RWPE2 (cell line): ENCODE measurements at regions not wholly inside any gene's neighbourhood (a gene's known extent, or its start where the extent isn't known, plus 50 kb on each side); places are given as distances from the start of the nearest gene placed in this dataset.

ENCODE experiments used
- ATAC-seq: fragments of 200-7000 bp; cut with Tn5 transposase; 3 replicates; pipeline ENCODE4 v1.9.1; 2021; ENCODE audit warnings: low read depth
- DNase-seq: peaks from one replicate; pipeline ENCODE4 v3.0.0-alpha.2; 2020; ENCODE audit warnings: low spot score
- H3K27ac ChIP-seq: fragments of 450-650 bp; 2 replicates; pipeline ENCODE4 v1.5.1; 2017; ENCODE audit warnings: mild to moderate bottlenecking; ENCODE audit not compliant: poor library complexity, severe bottlenecking
- H3K27me3 ChIP-seq: fragments of 250-450 bp; sonication (Bioruptor Pico); 2 replicates; pipeline ENCODE4 v1.5.1; 2021; ENCODE audit warnings: mild to moderate bottlenecking, moderate library complexity; ENCODE audit not compliant: insufficient read depth, poor library complexity, severe bottlenecking
- H3K36me3 ChIP-seq: fragments of 250-450 bp; sonication (Bioruptor Pico); 2 replicates; pipeline ENCODE4 v1.5.1; 2020; ENCODE audit warnings: low read depth, mild to moderate bottlenecking, moderate library complexity
- H3K4me1 ChIP-seq: fragments of 250-450 bp; sonication (Bioruptor Pico); 2 replicates; pipeline ENCODE4 v1.5.1; 2021; ENCODE audit warnings: mild to moderate bottlenecking, moderate library complexity; ENCODE audit not compliant: insufficient read depth, poor library complexity, severe bottlenecking
- H3K4me3 ChIP-seq: fragments of 250-450 bp; sonication (Bioruptor Pico); 2 replicates; pipeline ENCODE4 v1.5.1; 2021; ENCODE audit warnings: mild to moderate bottlenecking, moderate library complexity; ENCODE audit not compliant: severe bottlenecking
- H3K9me3 ChIP-seq: fragments of 250-450 bp; sonication (Bioruptor Pico); 2 replicates; pipeline ENCODE4 v1.5.1; 2021; ENCODE audit warnings: mild to moderate bottlenecking, moderate library complexity; ENCODE audit not compliant: severe bottlenecking
- CTCF ChIP-seq: fragments of 450-650 bp; IDR thresholded peaks from one replicate; pipeline ENCODE4 v1.5.1; 2017; ENCODE audit warnings: mild to moderate bottlenecking, moderate library complexity; ENCODE audit not compliant: poor library complexity, severe bottlenecking

- DNase-seq = no peak
- TF ChIP-seq CTCF = no peak
- no peaks in the 10 kb centered on the region for H3K4me1 ChIP-seq
Measured at GRCh38 chr12:89875809-89876208, 167.2 kb upstream of the ATP2B1 start.

DNA sequence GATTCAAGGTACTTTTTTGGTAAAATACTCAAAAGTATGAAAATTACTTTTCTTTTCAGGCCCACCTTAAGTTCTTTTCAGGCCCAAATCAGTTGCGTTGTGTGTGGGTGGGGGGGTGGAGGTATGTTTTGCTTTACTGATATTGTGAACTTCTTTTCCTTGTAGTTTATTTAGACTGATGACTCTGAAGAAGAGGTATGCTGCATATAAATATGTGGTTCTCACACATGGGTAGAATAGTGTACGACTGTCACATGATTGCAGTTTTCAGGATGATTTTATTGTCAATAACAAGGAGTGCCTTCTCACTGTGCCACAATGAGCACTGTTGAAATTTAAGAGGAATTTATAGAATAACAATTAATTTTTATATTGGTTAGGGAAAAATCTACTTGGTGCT lies 166.6 kb upstream of the ATP2B1 start:
- H3K9me3 ChIP-seq = peaks cover 4% of the 10 kb centered on the region
- TF ChIP-seq CTCF = no peak

More at GRCh38 chr12:89875809-89876208, 167.2 kb upstream of the ATP2B1 start:
- H3K4me3 ChIP-seq = no peak overlapping the region
- H3K9me3 ChIP-seq = no peaks in the 10 kb centered on the region
- no peaks in the 10 kb centered on the region for H3K36me3 ChIP-seq
- H3K27me3 ChIP-seq = no peaks in the 10 kb centered on the region
- H3K27ac ChIP-seq = no peak overlapping the region
- ATAC-seq = no peak

GRCh38 chr12:89874146-89874545 lies 165.5 kb upstream of the ATP2B1 start:
- H3K4me1 ChIP-seq = no peaks in the 10 kb centered on the region
- DNase-seq (no peak), ATAC-seq (no peak)
- peaks cover 6% of the 10 kb centered on the region for H3K9me3 ChIP-seq
- no peak overlapping the region for H3K4me3 ChIP-seq
- H3K36me3 ChIP-seq = no peaks in the 10 kb centered on the region
- no peak overlapping the region for H3K27ac ChIP-seq
- no peak for TF ChIP-seq CTCF
- H3K27me3 ChIP-seq = no peaks in the 10 kb centered on the region

More for the DNA sequence above, 166.6 kb upstream of the ATP2B1 start:
- Histone ChIP-seq H3K4me1 (no peaks in the 10 kb centered on the region), H3K27me3 (no peaks in the 10 kb centered on the region), H3K36me3 (no peaks in the 10 kb centered on the region), H3K27ac (no peak overlapping the region), H3K4me3 (no peak overlapping the region)
- DNase-seq (no peak), ATAC-seq (no peak)

DNA sequence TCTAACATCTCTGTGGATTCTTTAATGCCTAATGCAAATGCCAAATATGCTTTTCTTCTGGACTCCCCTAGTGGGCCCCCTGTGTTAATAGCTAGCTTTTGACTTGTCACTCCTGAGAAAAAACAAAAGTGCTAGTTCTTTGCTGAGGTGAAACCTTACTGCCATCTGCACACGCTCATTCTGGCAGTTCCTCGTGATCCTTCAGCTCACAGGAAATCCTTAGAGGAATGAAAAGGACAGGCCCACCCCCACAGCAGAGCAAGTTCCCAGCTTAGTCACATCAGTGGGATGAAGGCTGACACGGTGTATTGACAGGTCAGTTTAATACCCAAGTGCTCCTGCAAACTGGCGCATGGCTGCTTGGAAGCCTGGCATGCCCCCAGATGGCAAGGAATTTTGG lies 165.1 kb upstream of the ATP2B1 start:
- Histone ChIP-seq H3K36me3 (no peaks in the 10 kb centered on the region), H3K27ac (no peak overlapping the region), H3K4me1 (no peaks in the 10 kb centered on the region), H3K9me3 (peaks cover 6% of the 10 kb centered on the region), H3K4me3 (no peak overlapping the region), H3K27me3 (no peaks in the 10 kb centered on the region)
- ATAC-seq (no peak), DNase-seq (no peak)
- TF ChIP-seq CTCF = no peak

GRCh38 chr12:89872922-89873630 lies 164.4 kb upstream of the ATP2B1 start:
- TF ChIP-seq CTCF = no peak
- H3K36me3 ChIP-seq = no peaks in the 10 kb centered on the region
- no peak for DNase-seq
- no peak overlapping the region for H3K27ac ChIP-seq
- H3K27me3 ChIP-seq = no peaks in the 10 kb centered on the region
- no peak overlapping the region for H3K4me3 ChIP-seq
- ATAC-seq = no peak
- no peaks in the 10 kb centered on the region for H3K4me1 ChIP-seq
- H3K9me3 ChIP-seq = peaks cover 6% of the 10 kb centered on the region
